ENCODE measurements at regions not wholly inside any gene's neighbourhood (a gene's known extent, or its start where the extent isn't known, plus 50 kb on each side); places are given as distances from the start of the nearest gene placed in this dataset.

- Histone ChIP-seq H2AFZ (no peak overlapping the region), H3K4me3 (peak overlapping the region; percentile 4), H3F3A (replicated peaks; ENCODE audit: low read depth) (no peaks in the 10 kb centered on the region), H3K9me2 (ENCODE audit: insufficient read depth) (0 out of 2 replicates have a peak, but pooled peaks cover 9% of the 10 kb centered on the region), H3K4me1 (ENCODE audit: insufficient read depth) (peaks cover 44% of the 10 kb centered on the region), H3K79me2 (replicated peaks; ENCODE audit: insufficient read depth) (no peaks in the 10 kb centered on the region), H3K4me2 (peak overlapping the region; percentile 58), H3K27me3 (ENCODE audit: insufficient read depth) (no peaks in the 10 kb centered on the region), H3K36me3 (ENCODE audit: insufficient read depth) (no peaks in the 10 kb centered on the region), H3K27ac (ENCODE audit: low read depth) (no peak overlapping the region), H4K20me1 (replicated peaks; ENCODE audit: insufficient read depth) (no peaks in the 10 kb centered on the region)
- H3K27me3 Mint-ChIP-seq (ENCODE audit: insufficient read depth, low read depth, poor library complexity): no peaks in the 10 kb centered on the region
- no peak for TF ChIP-seq ZNF331 (CRISPR knock-in tag; IDR thresholded peaks at IDR 0.05; ENCODE audit: low read depth)
- TF ChIP-seq STAT1 (IDR thresholded peaks at IDR 0.05; ENCODE audit: unreplicated experiment): no peak
- TF ChIP-seq, protein P1, sequence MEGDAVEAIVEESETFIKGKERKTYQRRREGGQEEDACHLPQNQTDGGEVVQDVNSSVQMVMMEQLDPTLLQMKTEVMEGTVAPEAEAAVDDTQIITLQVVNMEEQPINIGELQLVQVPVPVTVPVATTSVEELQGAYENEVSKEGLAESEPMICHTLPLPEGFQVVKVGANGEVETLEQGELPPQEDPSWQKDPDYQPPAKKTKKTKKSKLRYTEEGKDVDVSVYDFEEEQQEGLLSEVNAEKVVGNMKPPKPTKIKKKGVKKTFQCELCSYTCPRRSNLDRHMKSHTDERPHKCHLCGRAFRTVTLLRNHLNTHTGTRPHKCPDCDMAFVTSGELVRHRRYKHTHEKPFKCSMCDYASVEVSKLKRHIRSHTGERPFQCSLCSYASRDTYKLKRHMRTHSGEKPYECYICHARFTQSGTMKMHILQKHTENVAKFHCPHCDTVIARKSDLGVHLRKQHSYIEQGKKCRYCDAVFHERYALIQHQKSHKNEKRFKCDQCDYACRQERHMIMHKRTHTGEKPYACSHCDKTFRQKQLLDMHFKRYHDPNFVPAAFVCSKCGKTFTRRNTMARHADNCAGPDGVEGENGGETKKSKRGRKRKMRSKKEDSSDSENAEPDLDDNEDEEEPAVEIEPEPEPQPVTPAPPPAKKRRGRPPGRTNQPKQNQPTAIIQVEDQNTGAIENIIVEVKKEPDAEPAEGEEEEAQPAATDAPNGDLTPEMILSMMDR (conservative IDR thresholded peaks at IDR 0.05; ENCODE audit: low read depth in 2 of 2): no peak
- TF ChIP-seq CREB1 (CRISPR knock-in tag; IDR thresholded peaks at IDR 0.05; ENCODE audit: low read depth): no peak
- TF ChIP-seq JUNB (IDR thresholded peaks at IDR 0.05; ENCODE audit: unreplicated experiment): no peak
- no peak for TF ChIP-seq POLR2AphosphoS5 (IDR thresholded peaks at IDR 0.05; ENCODE audit: low read depth)
- TF ChIP-seq EZH2 (IDR thresholded peaks at IDR 0.05; ENCODE audit: low read depth, unreplicated experiment): no peak
- no peak for TF ChIP-seq EZH2phosphoT487 (IDR thresholded peaks at IDR 0.05; ENCODE audit: unreplicated experiment)
- TF ChIP-seq, protein P2, sequence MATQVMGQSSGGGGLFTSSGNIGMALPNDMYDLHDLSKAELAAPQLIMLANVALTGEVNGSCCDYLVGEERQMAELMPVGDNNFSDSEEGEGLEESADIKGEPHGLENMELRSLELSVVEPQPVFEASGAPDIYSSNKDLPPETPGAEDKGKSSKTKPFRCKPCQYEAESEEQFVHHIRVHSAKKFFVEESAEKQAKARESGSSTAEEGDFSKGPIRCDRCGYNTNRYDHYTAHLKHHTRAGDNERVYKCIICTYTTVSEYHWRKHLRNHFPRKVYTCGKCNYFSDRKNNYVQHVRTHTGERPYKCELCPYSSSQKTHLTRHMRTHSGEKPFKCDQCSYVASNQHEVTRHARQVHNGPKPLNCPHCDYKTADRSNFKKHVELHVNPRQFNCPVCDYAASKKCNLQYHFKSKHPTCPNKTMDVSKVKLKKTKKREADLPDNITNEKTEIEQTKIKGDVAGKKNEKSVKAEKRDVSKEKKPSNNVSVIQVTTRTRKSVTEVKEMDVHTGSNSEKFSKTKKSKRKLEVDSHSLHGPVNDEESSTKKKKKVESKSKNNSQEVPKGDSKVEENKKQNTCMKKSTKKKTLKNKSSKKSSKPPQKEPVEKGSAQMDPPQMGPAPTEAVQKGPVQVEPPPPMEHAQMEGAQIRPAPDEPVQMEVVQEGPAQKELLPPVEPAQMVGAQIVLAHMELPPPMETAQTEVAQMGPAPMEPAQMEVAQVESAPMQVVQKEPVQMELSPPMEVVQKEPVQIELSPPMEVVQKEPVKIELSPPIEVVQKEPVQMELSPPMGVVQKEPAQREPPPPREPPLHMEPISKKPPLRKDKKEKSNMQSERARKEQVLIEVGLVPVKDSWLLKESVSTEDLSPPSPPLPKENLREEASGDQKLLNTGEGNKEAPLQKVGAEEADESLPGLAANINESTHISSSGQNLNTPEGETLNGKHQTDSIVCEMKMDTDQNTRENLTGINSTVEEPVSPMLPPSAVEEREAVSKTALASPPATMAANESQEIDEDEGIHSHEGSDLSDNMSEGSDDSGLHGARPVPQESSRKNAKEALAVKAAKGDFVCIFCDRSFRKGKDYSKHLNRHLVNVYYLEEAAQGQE (IDR thresholded peaks at IDR 0.05; ENCODE audit: unreplicated experiment): no peak
- no peak for TF ChIP-seq ZNF114 (CRISPR knock-in tag; IDR thresholded peaks at IDR 0.05)
- TF ChIP-seq NANOG (IDR thresholded peaks at IDR 0.05; ENCODE audit: borderline replicate concordance): no peak
- TF ChIP-seq ZNF462 (CRISPR knock-in tag; IDR thresholded peaks at IDR 0.05): no peak
- no peak for TF ChIP-seq ETS1 (IDR thresholded peaks at IDR 0.05)
- H3K9me3 Mint-ChIP-seq: peaks cover 6% of the 10 kb centered on the region
- H3K36me3 Mint-ChIP-seq (ENCODE audit: low read depth): peaks cover 5% of the 10 kb centered on the region; the same call in 1 of the 3 replicates
- no peak overlapping the region for H3K4me3 Mint-ChIP-seq
- H3K4me1 Mint-ChIP-seq: peaks cover 45% of the 10 kb centered on the region
- peak; percentile 74 for ATAC-seq
- DNase-seq (ENCODE audit: low spot score): peak; percentile 22
- H3K27ac Mint-ChIP-seq: no peak overlapping the region
Measured at GRCh38 chr5:109997161-109997560, 307.4 kb downstream of the MAN2A1 start.

All from GM23338 (cell line).